ENCODE measurements at regions not wholly inside any gene's neighbourhood (a gene's known extent, or its start where the extent isn't known, plus 50 kb on each side); places are given as distances from the start of the nearest gene placed in this dataset.

DNA sequence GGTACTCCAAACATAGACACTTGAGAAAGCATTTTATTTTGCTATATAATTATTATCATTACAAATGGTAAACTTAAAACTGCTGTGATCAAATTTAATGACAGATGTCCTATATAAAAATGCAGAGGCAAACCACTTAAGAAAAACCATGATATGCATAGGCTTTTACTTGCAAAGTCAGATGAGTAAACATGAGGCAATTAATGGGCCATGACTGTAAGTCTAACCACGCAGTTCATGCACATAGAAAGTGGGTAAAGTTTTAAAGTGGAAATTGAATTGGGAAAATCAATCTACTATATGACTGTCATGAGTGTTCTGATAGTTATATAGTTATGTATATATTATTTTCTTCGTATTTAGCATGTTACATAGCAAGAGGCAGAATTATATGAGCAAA lies 219.2 kb downstream of the PTPRC start:
- H3K9me3 ChIP-seq (ENCODE audit: control insufficient read depth in 2 of 2, low read length in 2 of 2) = no peaks in the 10 kb centered on the region
- H3K27me3 ChIP-seq (ENCODE audit: control insufficient read depth in 2 of 2, insufficient read depth in 2 of 2, low read length in 2 of 2) = no peaks in the 10 kb centered on the region
- H3K9ac ChIP-seq (ENCODE audit: low read depth in 1 of 2, low read length in 2 of 2) = no peak overlapping the region
- H3K36me3 ChIP-seq (ENCODE audit: control insufficient read depth in 2 of 2, insufficient read depth in 2 of 2, low read length in 2 of 2) = no peaks in the 10 kb centered on the region
- H3K4me1 ChIP-seq (ENCODE audit: control insufficient read depth in 2 of 2, insufficient read depth in 2 of 2, low read length in 2 of 2) = no peaks in the 10 kb centered on the region
- no peak overlapping the region for H3K27ac ChIP-seq (ENCODE audit: low read depth in 2 of 2, low read length in 2 of 2)
- no peak overlapping the region for H3K4me3 ChIP-seq (ENCODE audit: low read length in 2 of 2)

DNA sequence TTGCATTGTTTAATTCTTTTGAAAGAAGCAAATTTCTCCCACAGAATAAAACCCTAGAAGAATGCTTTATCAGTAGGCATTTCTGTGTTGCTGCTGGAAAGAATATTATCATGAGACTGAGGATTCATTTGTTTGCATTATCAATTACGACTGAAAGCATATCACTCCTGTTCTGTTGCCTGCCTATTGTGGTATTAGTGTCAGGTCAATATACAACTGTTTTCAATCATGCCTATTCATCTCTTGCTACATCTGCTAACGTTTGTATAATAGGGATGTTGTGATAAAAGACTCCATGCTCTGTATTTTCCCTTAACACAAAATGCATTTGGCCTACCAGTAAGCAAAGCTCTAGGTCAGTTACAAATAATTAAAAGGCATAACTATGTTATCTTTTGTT lies 221.5 kb downstream of the PTPRC start:
- Histone ChIP-seq H3K27ac (ENCODE audit: low read depth in 2 of 2, low read length in 2 of 2) (no peak overlapping the region), H3K9ac (ENCODE audit: low read depth in 1 of 2, low read length in 2 of 2) (no peak overlapping the region), H3K9me3 (ENCODE audit: control insufficient read depth in 2 of 2, low read length in 2 of 2) (no peaks in the 10 kb centered on the region), H3K36me3 (ENCODE audit: control insufficient read depth in 2 of 2, insufficient read depth in 2 of 2, low read length in 2 of 2) (no peaks in the 10 kb centered on the region), H3K4me3 (ENCODE audit: low read length in 2 of 2) (no peak overlapping the region), H3K27me3 (ENCODE audit: control insufficient read depth in 2 of 2, insufficient read depth in 2 of 2, low read length in 2 of 2) (no peaks in the 10 kb centered on the region), H3K4me1 (ENCODE audit: control insufficient read depth in 2 of 2, insufficient read depth in 2 of 2, low read length in 2 of 2) (no peaks in the 10 kb centered on the region)

DNA sequence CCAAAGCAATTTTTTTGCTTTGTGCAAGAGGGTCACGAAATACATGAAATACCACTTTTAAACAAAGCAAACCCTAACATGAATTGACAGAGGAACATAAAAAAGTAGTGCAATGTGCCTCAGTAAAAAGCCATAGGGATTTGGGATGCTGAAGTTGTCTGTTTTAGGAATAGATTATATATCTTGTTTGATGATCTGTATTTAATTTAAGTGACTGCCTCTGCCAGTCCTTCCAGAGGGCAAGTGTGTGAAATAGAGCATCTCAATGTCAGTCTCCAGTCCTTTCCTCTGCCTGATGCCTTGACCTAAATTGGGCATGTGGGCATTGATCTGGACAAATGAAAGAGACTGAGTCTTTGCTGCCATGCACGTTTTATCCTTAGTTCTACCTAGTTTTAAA lies 222.8 kb downstream of the PTPRC start:
- H3K9me3 ChIP-seq (ENCODE audit: control insufficient read depth in 2 of 2, low read length in 2 of 2) = no peaks in the 10 kb centered on the region
- no peak overlapping the region for H3K4me3 ChIP-seq (ENCODE audit: low read length in 2 of 2)
- no peak overlapping the region for H3K9ac ChIP-seq (ENCODE audit: low read depth in 1 of 2, low read length in 2 of 2)
- H3K27ac ChIP-seq (ENCODE audit: low read depth in 2 of 2, low read length in 2 of 2) = no peak overlapping the region
- no peaks in the 10 kb centered on the region for H3K27me3 ChIP-seq (ENCODE audit: control insufficient read depth in 2 of 2, insufficient read depth in 2 of 2, low read length in 2 of 2)
- no peaks in the 10 kb centered on the region for H3K4me1 ChIP-seq (ENCODE audit: control insufficient read depth in 2 of 2, insufficient read depth in 2 of 2, low read length in 2 of 2)
- H3K36me3 ChIP-seq (ENCODE audit: control insufficient read depth in 2 of 2, insufficient read depth in 2 of 2, low read length in 2 of 2) = no peaks in the 10 kb centered on the region

DNA sequence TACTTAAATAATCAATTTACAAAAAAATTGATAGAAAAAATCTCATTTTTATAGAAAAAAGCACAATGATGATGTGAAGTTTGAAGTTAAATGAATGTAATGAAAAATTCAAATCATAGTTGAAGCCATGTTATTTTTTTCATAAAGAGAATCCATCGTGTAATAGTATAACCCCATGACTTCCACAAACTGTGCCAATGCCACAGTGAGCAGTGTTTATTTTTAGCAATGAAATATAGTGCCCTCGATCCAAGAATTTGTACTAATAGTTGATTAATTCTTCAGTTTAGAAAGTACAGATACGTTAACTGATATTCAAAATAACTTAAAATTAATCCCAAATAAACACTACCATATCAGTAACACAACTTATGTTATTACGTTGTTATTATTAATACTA lies 225.9 kb downstream of the PTPRC start:
- no peaks in the 10 kb centered on the region for H3K36me3 ChIP-seq (ENCODE audit: control insufficient read depth in 2 of 2, insufficient read depth in 2 of 2, low read length in 2 of 2)
- no peak overlapping the region for H3K27ac ChIP-seq (ENCODE audit: low read depth in 2 of 2, low read length in 2 of 2)
- no peaks in the 10 kb centered on the region for H3K9me3 ChIP-seq (ENCODE audit: control insufficient read depth in 2 of 2, low read length in 2 of 2)
- no peak overlapping the region for H3K9ac ChIP-seq (ENCODE audit: low read depth in 1 of 2, low read length in 2 of 2)
- no peaks in the 10 kb centered on the region for H3K27me3 ChIP-seq (ENCODE audit: control insufficient read depth in 2 of 2, insufficient read depth in 2 of 2, low read length in 2 of 2)
- H3K4me1 ChIP-seq (ENCODE audit: control insufficient read depth in 2 of 2, insufficient read depth in 2 of 2, low read length in 2 of 2) = no peaks in the 10 kb centered on the region
- no peak overlapping the region for H3K4me3 ChIP-seq (ENCODE audit: low read length in 2 of 2)

DNA sequence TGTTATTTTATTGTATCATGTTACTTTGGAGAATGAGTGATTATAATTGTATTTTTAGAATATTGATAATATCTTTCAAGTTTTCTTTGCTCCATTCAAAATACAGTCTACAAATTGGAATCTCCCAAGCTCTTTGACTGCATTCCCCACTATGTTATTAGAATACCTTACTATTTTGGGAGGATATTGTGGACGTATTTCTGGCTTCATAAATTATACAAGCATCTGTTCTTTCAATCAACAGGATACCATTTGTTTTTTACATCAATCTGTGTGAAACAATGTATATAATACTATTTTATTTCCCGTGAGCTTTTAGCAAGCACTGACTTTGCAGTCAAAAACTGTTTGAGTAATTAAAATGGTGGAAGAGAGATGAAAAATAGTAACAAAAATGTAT lies 226.5 kb downstream of the PTPRC start:
- Histone ChIP-seq H3K27ac (ENCODE audit: low read depth in 2 of 2, low read length in 2 of 2) (no peak overlapping the region), H3K9me3 (ENCODE audit: control insufficient read depth in 2 of 2, low read length in 2 of 2) (no peaks in the 10 kb centered on the region), H3K4me3 (ENCODE audit: low read length in 2 of 2) (no peak overlapping the region), H3K4me1 (ENCODE audit: control insufficient read depth in 2 of 2, insufficient read depth in 2 of 2, low read length in 2 of 2) (no peaks in the 10 kb centered on the region), H3K27me3 (ENCODE audit: control insufficient read depth in 2 of 2, insufficient read depth in 2 of 2, low read length in 2 of 2) (no peaks in the 10 kb centered on the region), H3K9ac (ENCODE audit: low read depth in 1 of 2, low read length in 2 of 2) (no peak overlapping the region), H3K36me3 (ENCODE audit: control insufficient read depth in 2 of 2, insufficient read depth in 2 of 2, low read length in 2 of 2) (no peaks in the 10 kb centered on the region)

DNA sequence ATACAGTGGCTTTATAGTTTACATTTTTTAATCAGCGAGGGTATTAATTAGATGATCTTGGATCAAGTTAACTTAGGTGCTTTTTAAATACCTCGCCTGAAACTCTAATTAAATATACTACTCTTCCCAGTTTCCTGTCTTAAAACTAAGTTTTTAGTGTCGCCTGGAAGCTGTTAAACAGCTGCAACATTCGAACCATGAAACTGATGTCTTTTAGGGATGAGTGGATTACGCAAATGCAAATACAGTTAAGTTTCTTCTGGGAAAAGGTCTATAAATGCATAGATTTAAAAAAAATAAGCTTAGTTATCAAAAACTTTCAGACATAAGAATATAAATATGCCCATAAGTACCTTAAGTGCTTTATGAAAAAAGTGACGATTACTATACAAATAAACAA lies 228.3 kb downstream of the PTPRC start:
- Histone ChIP-seq H3K9ac (ENCODE audit: low read depth in 1 of 2, low read length in 2 of 2) (no peak overlapping the region), H3K27ac (ENCODE audit: low read depth in 2 of 2, low read length in 2 of 2) (no peak overlapping the region), H3K4me3 (ENCODE audit: low read length in 2 of 2) (no peak overlapping the region), H3K27me3 (ENCODE audit: control insufficient read depth in 2 of 2, insufficient read depth in 2 of 2, low read length in 2 of 2) (no peaks in the 10 kb centered on the region), H3K36me3 (ENCODE audit: control insufficient read depth in 2 of 2, insufficient read depth in 2 of 2, low read length in 2 of 2) (no peaks in the 10 kb centered on the region), H3K4me1 (ENCODE audit: control insufficient read depth in 2 of 2, insufficient read depth in 2 of 2, low read length in 2 of 2) (no peaks in the 10 kb centered on the region), H3K9me3 (ENCODE audit: control insufficient read depth in 2 of 2, low read length in 2 of 2) (no peaks in the 10 kb centered on the region)

DNA sequence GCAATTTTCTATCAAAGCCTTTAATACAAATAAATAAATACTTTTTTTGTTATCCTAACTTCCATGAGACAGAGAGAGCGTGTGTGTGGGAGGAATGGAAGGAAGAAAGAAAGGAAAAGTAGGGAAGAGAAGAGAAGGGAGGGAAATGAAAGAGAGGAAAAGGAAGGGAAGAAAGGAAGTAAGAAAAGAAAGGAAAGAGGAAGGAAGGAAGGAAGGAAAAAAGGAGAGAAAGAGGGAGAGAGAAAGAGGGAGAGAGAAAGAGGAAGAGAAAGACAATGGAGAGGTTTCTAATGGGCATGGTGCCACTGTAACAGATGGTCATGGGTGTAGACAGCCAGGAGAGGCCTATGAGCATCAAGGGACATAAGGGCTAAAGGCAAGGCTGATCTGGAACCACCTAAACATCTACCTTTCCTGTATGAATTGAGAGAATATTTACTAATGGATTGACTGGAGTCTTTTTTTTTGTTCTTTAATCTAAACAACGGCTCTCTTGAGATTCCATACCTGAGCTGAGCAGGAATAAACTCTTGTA lies 234.9 kb downstream of the PTPRC start:
- Histone ChIP-seq H3K9ac (ENCODE audit: low read depth in 1 of 2, low read length in 2 of 2) (no peak overlapping the region), H3K36me3 (ENCODE audit: control insufficient read depth in 2 of 2, insufficient read depth in 2 of 2, low read length in 2 of 2) (no peaks in the 10 kb centered on the region), H3K4me1 (ENCODE audit: control insufficient read depth in 2 of 2, insufficient read depth in 2 of 2, low read length in 2 of 2) (no peaks in the 10 kb centered on the region), H3K4me3 (ENCODE audit: low read length in 2 of 2) (no peak overlapping the region), H3K27me3 (ENCODE audit: control insufficient read depth in 2 of 2, insufficient read depth in 2 of 2, low read length in 2 of 2) (no peaks in the 10 kb centered on the region), H3K9me3 (ENCODE audit: control insufficient read depth in 2 of 2, low read length in 2 of 2) (no peaks in the 10 kb centered on the region), H3K27ac (ENCODE audit: low read depth in 2 of 2, low read length in 2 of 2) (no peak overlapping the region)

DNA sequence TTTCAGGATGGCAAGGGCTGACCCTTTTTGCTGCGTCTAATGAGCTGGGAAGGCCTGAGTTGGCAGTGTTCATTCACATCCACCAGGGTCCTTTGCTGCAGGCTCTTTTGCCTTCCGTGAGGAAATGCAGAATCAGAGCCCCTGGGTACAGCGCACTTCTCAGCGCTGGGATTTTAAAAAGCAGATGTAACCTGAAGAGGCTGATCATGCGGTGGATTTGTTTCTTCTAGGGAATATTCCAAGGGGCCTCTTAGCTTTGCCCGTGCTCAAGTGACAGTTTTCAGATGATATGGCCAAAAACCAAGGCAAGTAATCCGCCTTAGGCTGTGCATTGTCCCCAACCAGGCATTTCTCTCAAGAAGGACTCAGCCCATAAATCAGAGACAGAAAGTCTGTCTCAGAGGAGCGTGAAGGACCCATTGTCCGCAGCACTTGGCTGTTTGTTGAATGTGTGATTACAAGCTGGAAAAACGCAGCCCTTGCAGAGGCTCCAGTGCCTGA lies 237.6 kb downstream of the PTPRC start:
- Histone ChIP-seq H3K9me3 (ENCODE audit: control insufficient read depth in 2 of 2, low read length in 2 of 2) (no peaks in the 10 kb centered on the region), H3K36me3 (ENCODE audit: control insufficient read depth in 2 of 2, insufficient read depth in 2 of 2, low read length in 2 of 2) (no peaks in the 10 kb centered on the region), H3K9ac (ENCODE audit: low read depth in 1 of 2, low read length in 2 of 2) (no peak overlapping the region), H3K4me1 (ENCODE audit: control insufficient read depth in 2 of 2, insufficient read depth in 2 of 2, low read length in 2 of 2) (no peaks in the 10 kb centered on the region), H3K27ac (ENCODE audit: low read depth in 2 of 2, low read length in 2 of 2) (no peak overlapping the region), H3K27me3 (ENCODE audit: control insufficient read depth in 2 of 2, insufficient read depth in 2 of 2, low read length in 2 of 2) (no peaks in the 10 kb centered on the region), H3K4me3 (ENCODE audit: low read length in 2 of 2) (no peak overlapping the region)

DNA sequence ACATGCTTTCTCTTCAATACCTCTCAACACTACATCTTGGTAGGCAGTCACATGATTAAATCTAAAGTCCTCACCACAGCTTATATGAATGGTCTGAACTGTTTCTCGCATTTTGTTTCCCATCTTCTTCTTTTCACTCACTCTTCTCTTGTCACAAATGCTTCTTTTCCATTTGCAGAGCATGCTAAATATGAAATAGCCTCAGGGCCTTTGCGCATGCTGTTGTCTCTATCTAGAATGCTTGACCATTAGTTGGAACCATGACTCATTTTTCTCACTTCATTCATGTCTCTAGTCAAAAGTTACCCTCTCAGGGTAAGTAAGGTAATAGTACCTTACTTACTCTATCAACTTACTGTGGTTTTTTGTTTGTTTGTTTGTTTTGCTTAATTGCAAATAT lies 239.7 kb downstream of the PTPRC start:
- no peak overlapping the region for H3K27ac ChIP-seq (ENCODE audit: low read depth in 2 of 2, low read length in 2 of 2)
- H3K36me3 ChIP-seq (ENCODE audit: control insufficient read depth in 2 of 2, insufficient read depth in 2 of 2, low read length in 2 of 2) = no peaks in the 10 kb centered on the region
- H3K9me3 ChIP-seq (ENCODE audit: control insufficient read depth in 2 of 2, low read length in 2 of 2) = no peaks in the 10 kb centered on the region
- H3K9ac ChIP-seq (ENCODE audit: low read depth in 1 of 2, low read length in 2 of 2) = no peak overlapping the region
- no peaks in the 10 kb centered on the region for H3K4me1 ChIP-seq (ENCODE audit: control insufficient read depth in 2 of 2, insufficient read depth in 2 of 2, low read length in 2 of 2)
- H3K4me3 ChIP-seq (ENCODE audit: low read length in 2 of 2) = no peak overlapping the region
- H3K27me3 ChIP-seq (ENCODE audit: control insufficient read depth in 2 of 2, insufficient read depth in 2 of 2, low read length in 2 of 2) = no peaks in the 10 kb centered on the region

DNA sequence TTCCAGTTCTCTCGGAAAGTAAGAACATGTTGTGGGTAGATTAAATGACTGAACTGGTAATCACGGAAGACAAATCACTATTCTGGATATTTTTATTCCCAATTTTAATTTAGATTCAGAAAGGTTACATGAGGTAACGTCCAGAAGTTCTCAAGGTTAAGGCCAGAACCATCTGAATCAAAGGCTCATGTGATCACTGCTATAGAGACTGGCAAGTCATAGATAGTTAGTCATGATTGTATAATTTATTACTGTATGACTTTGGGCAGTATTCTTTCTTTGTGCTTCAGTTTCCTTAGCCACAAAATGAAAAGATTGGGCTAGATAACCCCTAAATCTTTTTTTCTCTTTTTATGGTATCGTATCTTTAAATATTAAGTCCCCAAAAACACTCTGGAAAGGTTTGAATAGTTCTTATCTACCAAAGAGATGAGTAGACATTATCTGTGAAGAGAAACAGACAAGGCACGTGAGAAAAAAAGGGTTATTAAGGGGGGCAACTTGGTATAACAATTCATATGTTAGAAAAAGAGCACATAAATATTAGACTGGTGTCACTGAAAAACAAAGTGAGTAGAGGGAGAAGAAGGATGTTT lies 241.0 kb downstream of the PTPRC start:
- no peaks in the 10 kb centered on the region for H3K36me3 ChIP-seq (ENCODE audit: control insufficient read depth in 2 of 2, insufficient read depth in 2 of 2, low read length in 2 of 2)
- no peak overlapping the region for H3K27ac ChIP-seq (ENCODE audit: low read depth in 2 of 2, low read length in 2 of 2)
- H3K9ac ChIP-seq (ENCODE audit: low read depth in 1 of 2, low read length in 2 of 2) = no peak overlapping the region

More for the DNA sequence above, 241.0 kb downstream of the PTPRC start:
- Histone ChIP-seq H3K4me3 (ENCODE audit: low read length in 2 of 2) (no peak overlapping the region), H3K9me3 (ENCODE audit: control insufficient read depth in 2 of 2, low read length in 2 of 2) (no peaks in the 10 kb centered on the region), H3K4me1 (ENCODE audit: control insufficient read depth in 2 of 2, insufficient read depth in 2 of 2, low read length in 2 of 2) (no peaks in the 10 kb centered on the region), H3K27me3 (ENCODE audit: control insufficient read depth in 2 of 2, insufficient read depth in 2 of 2, low read length in 2 of 2) (no peaks in the 10 kb centered on the region)

All from mucosa of rectum (tissue), 2 donors.